Pancreas (tissue), 10 donors: ENCODE measurements at regions not wholly inside any gene's neighbourhood (a gene's known extent, or its start where the extent isn't known, plus 50 kb on each side); places are given as distances from the start of the nearest gene placed in this dataset.

ENCODE experiments used
- ATAC-seq, 4 donors: fragments of 200-7000 bp; cut with Tn5 transposase; one replicate each; pipeline versions ENCODE4 v1.8.0 to v1.9.1; 2020; ENCODE audit warnings: mild to moderate bottlenecking in 4 of 4, moderate library complexity in 4 of 4
- DNase-seq, 6 donors: peaks; one replicate each; pipeline ENCODE4 v3.0.0-alpha.2; 2020
- FAIRE-seq: peaks from 2 replicates; lab custom pipeline; 2012; peaks lifted over from hg19 to GRCh38; lab: Jason Lieb, UNC
- H3K27ac ChIP-seq, 4 donors: fragments of 200-600 bp; sonication (generic); 1 replicate in 3 of 4; 2 replicates in 1 of 4; pipeline versions ENCODE4 v1.5.0 to v1.8.0; 2020
- H3K27me3 ChIP-seq, 4 donors: fragments of 200-600 bp; one replicate each; pipeline ENCODE4 v1.8.0; 2021
- H3K36me3 ChIP-seq, 3 donors: fragments of 200-600 bp; sonication (generic) in 1 of 3; one replicate each; pipeline versions ENCODE4 v1.5.0 to v1.8.0; 2020 to 2021
- H3K4me1 ChIP-seq, 3 donors: fragments of 200-600 bp; one replicate each; pipeline ENCODE4 v1.8.0; 2021
- H3K4me3 ChIP-seq, 4 donors: fragments of 200-600 bp; sonication (generic) in 2 of 4; one replicate each; pipeline versions ENCODE4 v1.5.0 to v1.8.0; 2020 to 2021
- H3K9me3 ChIP-seq, 4 donors: fragments of 200-600 bp; one replicate each; pipeline ENCODE4 v1.8.0; 2021
- CTCF ChIP-seq, 4 donors: fragments of 200-600 bp; sonication (generic) in 3 of 4; IDR thresholded peaks; one replicate each; pipeline versions ENCODE4 v1.5.0 to v1.8.0; 2021; ENCODE audit warnings: antibody characterized with exemption in 4 of 4
- WGBS, 2 donors: extraction: QIAGEN DNeasy Blood & Tissue Kit; methylation state at CpG; one replicate each; pipeline ENCODE4 v1.1.7; 2013; 5-methylcytosine and 5-hydroxymethylcytosine counted together
- intact Hi-C, 3 donors: fragments of 100-400 bp; cut with DNase I; formaldehyde crosslinking; loops; one replicate each; pipeline versions ENCODE4 v1.11.1 to v1.14.2; 2022
- donor health status: healthy with polysubstance abuse.
- donor health status: DM: no; HTN: no; CAD: no; lungs with moderate emphysema.
- donor health status: DM: no; HTN: no; CAD: no.
- donor health status: control.
- donor health status: control.
- donor health status: Bipolar disorder and iron deficiency.
- donor health status: DM: yes; HTN: yes; CAD: no.
- donor health status: DM: no; HTN: no; CAD: no.
- donor health status: DM: no; HTN: no; CAD: no.
- donor health status: DM: yes; HTN: yes; CAD: no.

DNA sequence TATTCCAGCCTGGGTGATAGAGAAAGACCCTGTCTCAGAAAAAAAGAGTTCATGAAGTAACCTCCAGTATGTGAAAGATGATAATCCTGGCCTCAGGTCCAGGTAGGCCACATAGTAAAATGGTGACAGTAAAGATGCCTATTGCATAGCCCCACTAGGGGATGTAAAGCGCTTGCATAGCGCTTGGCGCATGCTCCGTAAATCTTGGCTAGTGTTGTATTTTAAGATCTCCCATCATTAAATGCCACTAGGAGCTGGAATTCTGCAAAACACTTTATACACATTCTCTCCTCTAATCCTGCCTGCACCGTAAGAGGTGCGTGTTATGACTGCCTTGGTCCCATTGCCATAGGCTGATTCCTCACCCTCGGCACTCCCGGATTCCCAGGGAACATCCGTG is 153.6 kb downstream of the TFCP2L1 start:
- FAIRE-seq: no peak
- H3K4me3 ChIP-seq: no peak overlapping the region
- H3K27ac ChIP-seq: no peak overlapping the region
- WGBS, 2 donors: 82 to 88% methylated on average over 9 of the region's 9 CpGs
- no peaks in the 10 kb centered on the region for H3K27me3 ChIP-seq
- no peak for ATAC-seq
- H3K36me3 ChIP-seq: no peaks in the 10 kb centered on the region
- DNase-seq: no peak
- H3K9me3 ChIP-seq: no peaks in the 10 kb centered on the region
- no peak for TF ChIP-seq CTCF (IDR thresholded peaks at IDR 0.05)
- H3K4me1 ChIP-seq: no peaks in the 10 kb centered on the region
- intact Hi-C loops: no loop called here

DNA sequence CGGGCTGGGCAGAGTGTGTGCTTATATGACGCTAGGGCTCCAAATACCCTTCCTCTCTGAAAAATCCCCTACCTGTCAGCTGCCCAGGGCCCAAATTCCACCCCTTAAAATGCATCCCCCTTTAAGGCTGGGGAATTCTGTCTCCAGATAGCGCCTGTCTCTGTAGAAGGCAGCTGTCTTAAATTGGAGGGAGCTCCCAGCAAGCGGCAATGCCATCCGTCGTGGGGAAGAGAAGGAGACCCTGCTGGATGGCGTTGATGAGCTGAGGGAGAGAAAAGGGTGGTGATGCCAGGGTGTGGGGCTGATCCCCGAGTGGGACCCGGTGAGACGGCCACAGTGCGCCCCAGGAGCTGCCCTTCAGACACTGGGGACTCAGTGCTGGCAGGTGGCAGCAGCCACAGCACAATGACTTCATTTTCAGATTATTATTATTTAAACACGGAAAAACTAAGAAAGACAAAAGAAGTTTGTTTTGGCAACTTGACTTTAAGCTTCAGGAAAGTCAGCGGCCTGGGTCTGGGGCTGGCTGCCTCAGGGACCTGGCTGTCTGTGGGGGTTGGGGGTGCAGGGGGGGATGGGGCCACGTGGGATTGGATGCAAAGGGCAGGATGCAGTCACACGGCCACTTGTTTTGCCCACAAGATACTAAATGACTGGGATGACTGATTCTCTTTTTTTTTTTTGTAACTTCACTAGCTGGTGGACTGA is 152.8 kb downstream of the TFCP2L1 start:
- FAIRE-seq (no peak), ATAC-seq (no peak)
- TF ChIP-seq CTCF (IDR thresholded peaks at IDR 0.05): no peak

DNA sequence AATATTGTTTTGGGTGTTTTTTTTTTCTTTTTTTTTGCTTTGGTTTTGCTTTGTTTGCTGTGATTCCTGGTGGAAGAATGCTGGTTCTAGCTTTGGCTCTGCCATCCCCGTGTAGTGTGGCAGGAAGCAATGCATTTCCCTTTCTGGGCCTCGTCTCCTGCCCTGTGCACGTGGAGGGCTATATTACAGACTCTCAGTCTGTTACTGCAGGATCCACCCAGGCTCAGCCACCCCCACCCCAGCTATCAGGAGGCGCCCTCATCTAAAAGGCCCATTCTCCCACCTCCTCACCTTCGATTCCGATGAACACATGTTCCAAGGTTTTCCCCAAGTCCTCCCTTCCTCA is 152.3 kb downstream of the TFCP2L1 start:
- intact Hi-C loops: no loop called here
- H3K27ac ChIP-seq: no peak overlapping the region
- FAIRE-seq: no peak
- H3K4me1 ChIP-seq: no peaks in the 10 kb centered on the region
- H3K36me3 ChIP-seq: no peaks in the 10 kb centered on the region
- ATAC-seq: no peak
- H3K9me3 ChIP-seq: no peaks in the 10 kb centered on the region
- H3K4me3 ChIP-seq: no peak overlapping the region
- WGBS, 2 donors: 68 to 73% methylated on average over 6 of the region's 6 CpGs
- no peak for DNase-seq
- TF ChIP-seq CTCF (IDR thresholded peaks at IDR 0.05): no peak
- H3K27me3 ChIP-seq: no peaks in the 10 kb centered on the region

More for the DNA sequence above, 152.8 kb downstream of the TFCP2L1 start:
- Histone ChIP-seq H3K4me1 (no peaks in the 10 kb centered on the region), H3K4me3 (no peak overlapping the region), H3K9me3 (no peaks in the 10 kb centered on the region), H3K27ac (no peak overlapping the region), H3K36me3 (no peaks in the 10 kb centered on the region), H3K27me3 (no peaks in the 10 kb centered on the region)
- intact Hi-C loops: no loop called here
- DNase-seq: no peak
- WGBS, 2 donors: 79 to 87% methylated on average over 15 of the region's 15 CpGs

- Histone ChIP-seq H3K36me3 (no peaks in the 10 kb centered on the region), H3K27ac (no peak overlapping the region), H3K27me3 (no peaks in the 10 kb centered on the region), H3K9me3 (no peaks in the 10 kb centered on the region), H3K4me1 (no peaks in the 10 kb centered on the region), H3K4me3 (no peak overlapping the region)
- DNase-seq: no peak
- no peak for TF ChIP-seq CTCF (IDR thresholded peaks at IDR 0.05)
- no peak for FAIRE-seq
- intact Hi-C loops: no loop called here
- WGBS, 2 donors: 82 to 85% methylated on average over 13 of the region's 13 CpGs
- no peak for ATAC-seq
Measured at GRCh38 chr2:121133551-121134319, 151.3 kb downstream of the TFCP2L1 start.

DNA sequence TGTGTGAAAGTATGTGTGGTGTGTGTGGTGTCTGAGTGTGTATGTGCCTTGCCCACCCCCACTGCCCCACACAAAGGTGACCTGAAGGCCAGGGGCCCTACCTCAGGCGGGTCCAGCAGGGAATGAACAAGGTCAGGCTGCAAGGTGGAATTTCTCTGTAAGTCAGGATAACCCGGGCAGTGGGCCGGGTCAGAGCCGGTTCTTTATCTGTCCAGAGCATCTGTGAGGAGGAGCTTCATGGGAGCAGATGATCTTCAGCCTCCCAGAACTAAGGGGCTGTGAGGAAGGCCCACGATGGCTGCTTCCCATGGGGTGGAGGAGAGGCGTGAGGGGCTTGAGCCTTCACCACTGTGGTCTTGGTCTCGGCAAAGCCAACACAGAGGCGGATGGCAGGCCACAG is 150.3 kb downstream of the TFCP2L1 start:
- no peak for TF ChIP-seq CTCF (IDR thresholded peaks at IDR 0.05)

More for the DNA sequence above, 150.3 kb downstream of the TFCP2L1 start:
- Histone ChIP-seq H3K27me3 (no peaks in the 10 kb centered on the region), H3K27ac (no peak overlapping the region), H3K4me3 (no peak overlapping the region), H3K36me3 (no peaks in the 10 kb centered on the region), H3K4me1 (no peaks in the 10 kb centered on the region), H3K9me3 (no peaks in the 10 kb centered on the region)
- DNase-seq (no peak), FAIRE-seq (no peak), ATAC-seq (no peak)
- 87 to 91% methylated on average over 8 of the region's 8 CpGs for WGBS, 2 donors
- intact Hi-C loops: no loop called here
